Stimulated activated naive CD8-positive, alpha-beta T cell treated with anti-CD3 and anti-CD28 coated beads, Interleukin-15, amount 100 ng/mL, for 72 hours (primary cell): ENCODE measurements at regions not wholly inside any gene's neighbourhood (a gene's known extent, or its start where the extent isn't known, plus 50 kb on each side); places are given as distances from the start of the nearest gene placed in this dataset.

Source experiments
- ATAC-seq: fragments of 150-1000 bp; cut with Tn5 transposase; 2 replicates; pipeline ENCODE4 v1.10.0; 2021; ENCODE audit warnings: mild to moderate bottlenecking, moderate library complexity
- DNase-seq, 2 donors: peaks; one replicate each; pipeline ENCODE4 v3.0.0; 2021 to 2022
- H3K27ac Mint-ChIP-seq, 2 donors: one replicate each; pipeline ENCODE4 v1.8.0; 2022; ENCODE audit warnings: mild to moderate bottlenecking in 2 of 2, mixed read lengths in 2 of 2, moderate library complexity in 2 of 2
- H3K27me3 Mint-ChIP-seq: one replicate; pipeline ENCODE4 v1.8.0; 2022; ENCODE audit warnings: mixed read lengths
- H3K4me1 Mint-ChIP-seq: one replicate; pipeline ENCODE4 v1.8.0; 2022; ENCODE audit warnings: mild to moderate bottlenecking, mixed read lengths
- H3K4me3 Mint-ChIP-seq, 2 donors: one replicate each; pipeline ENCODE4 v1.8.0; 2022; ENCODE audit warnings: mild to moderate bottlenecking in 2 of 2, mixed read lengths in 2 of 2, moderate library complexity in 1 of 2
- H3K9me3 Mint-ChIP-seq, 2 donors: one replicate each; pipeline ENCODE4 v1.8.0; 2022; ENCODE audit warnings: mixed read lengths in 2 of 2

DNA sequence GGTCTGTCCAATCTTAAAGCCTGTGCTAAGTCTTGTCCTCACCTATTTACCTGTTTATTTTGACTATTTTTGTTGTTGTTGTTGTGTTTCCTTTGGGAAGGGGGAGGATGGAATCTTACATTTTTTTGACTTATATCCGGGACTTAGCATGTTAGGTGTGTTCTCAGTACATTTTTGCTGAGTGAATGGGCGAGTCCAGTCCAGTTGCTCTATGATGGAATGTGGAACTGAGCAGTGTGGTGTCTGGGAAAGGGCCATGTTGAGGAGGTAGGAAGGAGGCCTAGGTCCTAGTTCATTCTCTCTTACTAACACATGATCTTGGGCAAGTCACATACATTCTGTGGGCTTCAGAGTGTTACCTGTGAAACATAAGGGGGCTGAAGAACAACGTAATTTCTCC, 80.9 kb upstream of the SLC38A2 start:
- no peak overlapping the region for H3K27ac Mint-ChIP-seq
- peaks cover 83% of the 10 kb centered on the region for H3K4me1 Mint-ChIP-seq
- DNase-seq, result no peak

DNA sequence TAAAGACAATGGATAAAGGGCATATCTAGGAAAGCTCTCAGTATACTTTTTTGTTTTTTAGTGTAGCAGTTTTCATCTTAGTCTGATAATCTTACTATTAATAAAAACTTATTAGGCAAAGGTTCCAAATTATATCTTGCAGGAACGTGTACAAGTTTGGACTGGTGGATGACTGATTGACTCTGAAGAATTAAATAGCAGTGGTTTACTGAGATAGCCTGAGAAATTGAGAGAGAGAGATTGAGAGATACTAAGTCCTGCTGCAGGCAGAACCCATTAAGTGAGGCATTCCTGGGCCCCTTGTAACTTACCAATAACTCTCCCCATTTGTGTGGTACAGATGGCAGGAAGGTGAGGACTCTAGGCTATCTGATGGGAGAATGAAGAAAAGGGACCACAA, 80.2 kb upstream of the SLC38A2 start:
- H3K27me3 Mint-ChIP-seq, result no peaks in the 10 kb centered on the region
- peaks cover 77% of the 10 kb centered on the region for H3K4me1 Mint-ChIP-seq
- no peak overlapping the region for H3K4me3 Mint-ChIP-seq
- DNase-seq, result no peak
- H3K9me3 Mint-ChIP-seq, result peaks cover 4 to 6% of the 10 kb centered on the region in 2 donors
- ATAC-seq, result no peak
- H3K27ac Mint-ChIP-seq, result no peak overlapping the region

More for the DNA sequence above, 80.9 kb upstream of the SLC38A2 start:
- Mint-ChIP-seq H3K4me3 (no peak overlapping the region), H3K9me3 (peaks cover 0 to under 1% of the 10 kb centered on the region in 2 donors), H3K27me3 (no peaks in the 10 kb centered on the region)
- no peak for ATAC-seq

DNA sequence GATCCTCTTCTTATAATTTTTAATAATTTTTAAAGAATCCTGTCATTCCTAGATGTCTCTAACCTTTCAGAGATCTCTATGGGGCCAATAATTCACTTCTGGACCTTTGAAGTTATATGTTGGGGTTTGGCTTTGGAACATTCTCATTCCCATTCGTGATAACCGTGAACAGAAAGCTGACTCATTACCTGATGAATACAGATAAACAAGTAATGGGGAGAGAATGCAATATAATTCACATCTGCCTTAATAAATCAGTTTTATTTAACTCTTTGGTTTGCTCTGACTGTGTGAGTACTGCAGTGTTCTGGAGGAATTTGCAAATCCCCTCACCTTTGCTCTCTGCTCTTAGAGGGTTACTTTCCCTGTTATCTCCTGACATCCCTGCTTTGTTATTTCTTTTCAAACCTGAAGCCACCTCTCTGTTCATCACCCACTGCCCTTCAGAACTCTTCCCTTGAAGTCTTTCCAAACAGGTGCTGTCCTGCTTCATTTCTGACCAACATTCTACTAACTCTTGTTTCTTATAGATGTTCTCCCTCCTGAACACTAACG, 79.6 kb upstream of the SLC38A2 start:
- Mint-ChIP-seq H3K4me1 (peaks cover 71% of the 10 kb centered on the region), H3K4me3 (peak overlapping the region in 1 of 2 donors; percentile 16), H3K9me3 (peaks cover 4 to 6% of the 10 kb centered on the region in 2 donors), H3K27ac (peak overlapping the region in 1 of 2 donors; percentile 5), H3K27me3 (no peaks in the 10 kb centered on the region)
- ATAC-seq (no peak), DNase-seq (no peak)

DNA sequence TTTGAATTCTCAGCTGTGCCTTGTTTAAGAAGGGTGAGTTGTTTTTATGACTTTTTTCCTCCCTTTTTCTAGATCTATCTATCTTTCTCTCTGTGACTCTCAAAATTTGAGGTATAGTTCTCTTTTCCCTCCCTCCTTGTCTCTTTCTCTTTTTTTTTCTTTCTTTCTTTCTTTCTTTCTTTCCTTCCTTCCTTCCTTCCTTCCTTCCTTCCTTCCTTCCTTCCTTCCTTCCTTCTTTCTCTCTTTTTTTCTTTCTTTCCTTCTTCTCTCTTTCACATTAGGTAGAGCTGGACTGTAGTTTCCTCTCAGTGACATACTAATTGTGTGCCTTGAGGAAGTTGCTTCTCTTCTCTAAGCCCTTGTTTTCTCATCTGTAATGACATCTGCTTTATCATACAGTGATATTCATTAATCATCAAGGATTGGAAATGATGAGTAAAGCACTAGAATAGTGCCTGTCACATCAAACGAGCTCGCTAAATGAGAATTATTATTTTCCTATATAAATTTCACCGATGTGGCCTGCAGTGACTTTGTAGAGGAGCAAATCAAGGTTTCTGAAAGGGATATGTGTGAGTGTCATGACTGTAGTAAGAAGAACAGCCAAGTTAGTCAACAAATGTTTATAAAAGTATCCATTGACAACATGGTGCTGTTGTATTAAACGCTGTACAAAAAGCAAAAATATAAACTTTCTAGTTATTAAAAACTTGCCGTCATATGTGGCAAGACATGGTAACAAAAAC, 78.9 kb upstream of the SLC38A2 start:
- ATAC-seq, result peak; percentile 74
- peak overlapping the region; percentile 67 to 70 for H3K4me3 Mint-ChIP-seq

DNA sequence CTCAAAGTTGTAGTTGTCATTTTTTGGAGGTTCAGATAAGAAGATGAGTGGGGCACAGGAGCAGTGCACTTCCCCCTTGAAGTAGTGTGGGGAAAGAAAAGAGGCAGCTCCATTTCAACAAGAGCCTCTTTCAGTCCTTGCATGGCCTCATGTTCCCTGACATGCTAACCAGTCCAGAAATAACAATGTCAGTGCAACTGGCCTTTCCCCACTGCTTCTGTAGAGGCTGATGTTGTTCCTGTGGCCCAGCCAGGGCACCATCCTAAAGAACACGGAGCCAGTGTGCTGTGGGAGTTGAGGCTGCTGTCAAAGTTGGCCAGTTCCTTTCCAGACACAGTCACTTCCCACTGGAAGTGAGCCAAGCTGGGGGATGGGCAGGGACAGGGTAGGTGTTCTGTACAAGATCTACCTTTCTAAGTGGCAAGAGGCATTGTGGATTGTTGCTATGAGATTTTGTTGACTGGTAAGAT, 77.7 kb upstream of the SLC38A2 start:
- Mint-ChIP-seq H3K4me3 (peak overlapping the region; percentile 17 to 29), H3K27me3 (no peaks in the 10 kb centered on the region), H3K27ac (peak overlapping the region in 1 of 2 donors; percentile 36), H3K9me3 (peaks cover 4 to 6% of the 10 kb centered on the region in 2 donors), H3K4me1 (peaks cover 61% of the 10 kb centered on the region)
- ATAC-seq (no peak), DNase-seq (no peak)

More for the DNA sequence above, 78.9 kb upstream of the SLC38A2 start:
- Mint-ChIP-seq H3K27ac (peak overlapping the region; percentile 71 to 97), H3K9me3 (peaks cover 4 to 6% of the 10 kb centered on the region in 2 donors), H3K27me3 (no peaks in the 10 kb centered on the region), H3K4me1 (peaks cover 65% of the 10 kb centered on the region)
- no peak for DNase-seq

DNA sequence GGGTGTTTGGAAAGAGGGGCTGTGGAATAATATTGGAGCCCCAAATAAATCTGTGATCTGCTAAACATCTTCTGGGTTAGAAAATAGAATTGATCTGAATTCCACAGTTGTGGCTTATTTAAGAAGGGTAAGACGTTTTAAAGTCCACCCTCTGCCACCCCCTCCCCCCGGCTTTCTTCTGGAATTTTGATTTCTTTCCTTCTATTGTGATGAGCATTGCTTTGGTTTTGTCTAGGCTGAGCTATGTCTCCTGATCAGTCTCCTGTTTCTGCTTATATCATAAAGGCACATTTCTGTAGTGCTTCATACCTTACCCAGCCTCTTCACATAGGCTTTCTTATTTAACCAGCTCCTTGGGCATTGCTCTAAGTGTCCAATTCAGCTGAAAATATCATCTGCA, 77.3 kb upstream of the SLC38A2 start:
- peaks cover 4 to 6% of the 10 kb centered on the region in 2 donors for H3K9me3 Mint-ChIP-seq
- peak overlapping the region in 1 of 2 donors; percentile 3 for H3K27ac Mint-ChIP-seq
- H3K27me3 Mint-ChIP-seq, result no peaks in the 10 kb centered on the region
- H3K4me3 Mint-ChIP-seq, result peak overlapping the region; percentile 17 to 29
- DNase-seq (no peak), ATAC-seq (no peak)
- peaks cover 61% of the 10 kb centered on the region for H3K4me1 Mint-ChIP-seq

DNA sequence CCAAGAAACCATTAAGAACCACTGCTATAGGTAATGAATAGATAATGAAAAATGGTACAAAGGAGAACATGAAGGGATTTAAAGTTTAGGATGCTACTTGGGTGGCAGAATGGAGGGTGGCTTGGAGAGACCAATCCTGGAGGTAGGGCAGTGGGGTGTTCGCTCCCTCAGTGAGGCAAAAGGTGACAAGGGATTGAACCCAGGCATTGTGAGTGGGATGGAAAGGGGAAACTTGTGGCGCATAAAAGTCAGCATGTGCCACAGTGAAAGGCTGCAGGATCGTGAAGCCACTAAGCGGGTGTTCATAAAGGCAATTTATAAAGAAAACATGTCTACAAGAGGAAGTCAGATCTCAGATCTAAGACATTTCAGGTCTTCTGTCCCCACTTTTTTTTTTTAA, 76.7 kb upstream of the SLC38A2 start:
- Mint-ChIP-seq H3K27ac (peak overlapping the region; percentile 47 to 86), H3K9me3 (peaks cover 4 to 6% of the 10 kb centered on the region in 2 donors), H3K4me1 (peaks cover 59% of the 10 kb centered on the region), H3K27me3 (no peaks in the 10 kb centered on the region), H3K4me3 (peak overlapping the region; percentile 6 to 44)
- no peak for ATAC-seq
- DNase-seq, result no peak

DNA sequence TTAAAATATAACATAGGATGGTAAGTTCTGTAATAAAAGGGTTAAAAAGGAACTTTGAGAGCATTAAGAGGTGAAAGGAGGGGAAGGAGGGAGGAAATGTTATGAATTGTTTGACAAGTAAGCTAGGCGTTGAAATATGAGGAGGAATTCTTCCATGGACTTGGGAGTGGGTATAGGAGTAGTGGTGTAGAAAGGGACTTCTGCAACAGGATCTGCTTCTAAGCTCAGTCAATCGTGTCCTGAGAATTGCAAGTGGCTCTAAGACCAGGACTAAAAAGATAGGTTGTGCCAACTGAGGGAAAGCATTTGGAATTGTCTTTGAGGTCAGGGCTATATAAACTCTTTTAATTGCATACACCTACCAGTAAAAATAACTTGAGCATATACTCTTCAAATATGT, 74.1 kb upstream of the SLC38A2 start:
- DNase-seq (no peak), ATAC-seq (no peak)
- peaks cover 42% of the 10 kb centered on the region for H3K4me1 Mint-ChIP-seq
- H3K27ac Mint-ChIP-seq, result no peak overlapping the region
- no peak overlapping the region for H3K4me3 Mint-ChIP-seq
- no peaks in the 10 kb centered on the region for H3K27me3 Mint-ChIP-seq
- H3K9me3 Mint-ChIP-seq, result peaks cover 4 to 6% of the 10 kb centered on the region in 2 donors

DNA sequence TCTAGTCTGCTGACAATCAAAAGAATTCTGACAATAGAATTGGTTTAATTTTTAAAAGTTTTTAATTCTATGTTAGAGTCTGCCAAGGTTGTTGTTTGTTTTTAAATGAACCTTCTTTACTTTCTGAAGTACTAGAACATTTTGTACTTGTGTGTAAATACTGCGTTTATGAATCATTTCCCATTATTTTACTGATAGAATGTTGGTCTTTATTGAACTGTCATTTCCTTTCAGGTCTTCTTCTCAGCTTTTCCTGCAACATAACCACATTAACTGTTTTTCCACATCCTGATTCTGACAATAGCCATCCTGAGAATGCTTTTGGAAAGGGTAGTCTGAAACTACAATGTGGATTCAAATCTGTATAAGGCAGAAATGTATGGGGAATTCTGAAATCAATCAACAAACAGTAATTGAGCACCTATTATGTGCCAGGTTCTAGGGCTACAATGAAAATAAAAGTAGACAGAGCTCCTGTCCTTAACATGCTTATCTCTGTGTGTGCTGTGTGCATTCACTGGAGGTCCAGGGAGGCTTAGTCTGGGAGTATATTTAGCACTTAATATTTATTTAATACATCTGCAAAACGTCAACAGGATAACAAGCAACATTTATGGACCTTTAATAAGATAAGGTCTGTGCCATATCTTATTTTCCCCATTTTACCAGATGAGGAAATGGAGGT, 73.1 kb upstream of the SLC38A2 start:
- Mint-ChIP-seq H3K9me3 (peaks cover 4 to 6% of the 10 kb centered on the region in 2 donors), H3K27me3 (no peaks in the 10 kb centered on the region), H3K4me1 (peaks cover 32% of the 10 kb centered on the region), H3K4me3 (peak overlapping the region in 1 of 2 donors; percentile 3), H3K27ac (no peak overlapping the region)
- DNase-seq (no peak), ATAC-seq (no peak)

DNA sequence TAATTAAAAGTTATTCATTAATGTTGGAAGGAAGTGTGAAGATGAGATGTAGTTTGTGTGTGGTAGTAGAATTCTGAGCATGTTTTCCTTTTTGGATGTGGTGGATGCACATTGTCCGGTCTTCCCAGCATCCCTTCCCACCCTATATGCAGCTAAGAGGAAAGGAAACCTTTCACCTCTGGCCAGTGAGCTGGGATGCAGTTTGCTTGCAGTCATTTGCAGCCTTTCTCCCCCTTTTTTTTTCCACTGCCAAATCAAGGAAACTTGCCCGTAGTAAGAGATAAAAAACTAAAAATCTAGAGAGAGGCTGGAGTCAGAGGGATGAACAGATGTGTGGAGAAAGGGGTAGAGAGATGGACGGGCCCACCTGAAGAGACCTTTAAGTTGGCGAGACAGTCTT, 72.5 kb upstream of the SLC38A2 start:
- peaks cover 4 to 6% of the 10 kb centered on the region in 2 donors for H3K9me3 Mint-ChIP-seq
- H3K4me1 Mint-ChIP-seq, result peaks cover 26% of the 10 kb centered on the region
- H3K27me3 Mint-ChIP-seq, result no peaks in the 10 kb centered on the region
- ATAC-seq (no peak), DNase-seq (no peak)
- no peak overlapping the region for H3K27ac Mint-ChIP-seq
- H3K4me3 Mint-ChIP-seq, result no peak overlapping the region

DNA sequence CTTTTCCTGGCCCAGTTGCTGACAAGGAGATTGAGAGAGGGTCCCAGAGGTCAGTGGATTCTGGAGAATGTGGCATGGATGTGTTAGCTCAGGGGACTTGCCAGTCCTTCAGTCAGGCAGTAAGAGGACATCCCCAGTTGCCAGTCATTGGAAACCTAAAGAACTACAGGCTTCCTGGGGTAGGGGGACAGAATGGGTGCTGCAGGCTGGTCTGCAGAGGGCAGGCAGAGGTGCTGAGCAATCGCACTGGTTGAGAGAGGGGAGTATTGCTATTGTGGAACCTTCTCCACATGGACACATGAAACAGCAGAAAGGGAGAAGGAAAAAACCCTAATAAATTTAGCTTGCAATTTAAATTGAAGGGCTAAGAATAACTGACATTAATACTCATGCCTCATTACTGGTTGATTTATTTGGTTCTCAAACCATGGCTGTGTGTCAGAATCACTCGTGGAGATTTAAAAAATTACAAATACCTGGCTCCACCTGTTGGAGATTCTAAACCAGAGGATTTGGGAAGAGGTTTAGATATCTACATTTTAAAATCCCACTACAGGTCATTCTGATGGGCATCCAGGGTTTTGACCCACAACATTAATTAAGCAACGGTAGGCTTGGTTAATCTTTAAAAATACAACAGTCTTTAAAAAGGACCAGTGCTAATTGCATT, 71.2 kb upstream of the SLC38A2 start:
- peaks cover 4 to 6% of the 10 kb centered on the region in 2 donors for H3K9me3 Mint-ChIP-seq
- no peaks in the 10 kb centered on the region for H3K27me3 Mint-ChIP-seq
- no peak for ATAC-seq
- H3K27ac Mint-ChIP-seq, result no peak overlapping the region
- peaks cover 15% of the 10 kb centered on the region for H3K4me1 Mint-ChIP-seq
- DNase-seq, result no peak
- H3K4me3 Mint-ChIP-seq, result no peak overlapping the region

DNA sequence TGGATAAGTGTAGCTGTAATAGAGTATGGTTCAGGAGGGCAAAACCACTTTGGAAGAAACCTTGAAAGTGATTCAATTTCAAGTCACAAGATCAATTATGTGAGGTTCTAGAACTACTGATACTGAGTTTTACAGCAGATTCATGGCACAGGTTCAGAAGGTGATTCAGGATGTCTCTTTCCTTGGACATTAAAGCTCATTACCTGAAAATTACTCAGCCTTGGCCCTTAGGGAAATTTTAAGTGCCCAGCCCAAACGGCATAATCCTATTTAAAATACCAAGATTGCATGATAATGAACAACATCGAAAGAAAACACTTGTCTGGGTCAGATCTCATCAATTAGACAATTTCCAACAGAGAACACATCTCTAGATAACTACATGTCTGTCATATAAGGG, 70.2 kb upstream of the SLC38A2 start:
- no peaks in the 10 kb centered on the region for H3K27me3 Mint-ChIP-seq
- H3K4me3 Mint-ChIP-seq, result no peak overlapping the region
- DNase-seq (no peak), ATAC-seq (no peak)
- H3K27ac Mint-ChIP-seq, result no peak overlapping the region
- no peaks in the 10 kb centered on the region for H3K9me3 Mint-ChIP-seq
- H3K4me1 Mint-ChIP-seq, result peaks cover 15% of the 10 kb centered on the region

DNA sequence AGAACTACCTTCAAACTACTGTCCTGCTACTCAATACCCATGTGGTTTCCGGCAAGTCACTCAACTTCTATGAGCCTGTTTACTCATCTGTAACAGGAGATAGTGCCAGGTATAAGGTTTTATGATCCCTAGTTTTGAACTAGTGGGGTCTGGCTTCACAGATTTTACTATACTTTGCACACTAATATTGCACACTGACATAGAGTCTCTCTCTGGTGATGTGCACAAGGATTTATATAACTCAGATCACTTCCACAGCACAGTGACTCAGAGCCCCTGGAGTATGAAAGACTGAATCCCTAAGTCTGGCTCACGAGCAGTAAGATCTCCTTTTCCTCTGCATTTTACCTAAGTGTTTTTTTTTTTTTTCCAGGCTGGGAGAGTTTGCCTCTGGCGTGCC, 69.7 kb upstream of the SLC38A2 start:
- H3K4me1 Mint-ChIP-seq, result peaks cover 15% of the 10 kb centered on the region
- no peak for DNase-seq
- H3K27me3 Mint-ChIP-seq, result no peaks in the 10 kb centered on the region
- H3K4me3 Mint-ChIP-seq, result no peak overlapping the region
- peak overlapping the region in 1 of 2 donors; percentile 10 for H3K27ac Mint-ChIP-seq
- H3K9me3 Mint-ChIP-seq, result no peaks in the 10 kb centered on the region
- no peak for ATAC-seq

DNA sequence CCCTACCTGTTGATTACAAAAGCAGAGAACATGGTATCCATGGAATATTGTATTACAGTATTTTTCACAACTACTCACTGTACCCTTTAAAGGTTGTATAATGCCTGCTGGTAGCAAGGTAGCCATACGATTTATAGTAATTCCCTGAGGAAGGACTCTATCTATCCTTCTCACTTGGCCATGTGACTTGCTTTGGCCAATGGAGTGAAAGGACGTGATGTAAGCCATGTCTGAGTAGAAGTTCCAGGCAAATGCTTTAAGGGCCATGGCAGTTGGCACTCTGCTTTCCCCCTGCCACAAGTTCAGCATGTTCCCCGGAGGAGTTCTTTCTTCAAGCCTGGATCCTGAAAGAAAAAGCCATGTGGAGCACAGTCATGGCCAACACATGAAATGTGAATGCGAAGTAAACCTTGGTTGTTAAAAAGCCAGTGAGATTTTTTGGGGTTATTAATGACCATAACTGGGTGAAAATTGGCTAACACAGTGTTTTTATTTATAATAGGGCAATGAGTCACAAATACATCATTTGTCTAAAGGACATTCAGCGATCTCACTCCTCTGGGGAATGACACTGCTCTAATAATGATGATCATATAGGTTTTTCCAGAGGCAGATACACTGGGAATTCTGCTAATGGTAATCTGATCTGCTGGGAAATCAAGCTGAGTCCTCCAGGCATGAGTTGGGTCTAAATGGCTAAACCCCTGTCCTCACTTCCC, 67.4 kb upstream of the SLC38A2 start:
- DNase-seq (no peak), ATAC-seq (no peak)
- Mint-ChIP-seq H3K4me1 (peaks cover 11% of the 10 kb centered on the region), H3K9me3 (no peaks in the 10 kb centered on the region), H3K27me3 (no peaks in the 10 kb centered on the region), H3K4me3 (no peak overlapping the region), H3K27ac (no peak overlapping the region)

DNA sequence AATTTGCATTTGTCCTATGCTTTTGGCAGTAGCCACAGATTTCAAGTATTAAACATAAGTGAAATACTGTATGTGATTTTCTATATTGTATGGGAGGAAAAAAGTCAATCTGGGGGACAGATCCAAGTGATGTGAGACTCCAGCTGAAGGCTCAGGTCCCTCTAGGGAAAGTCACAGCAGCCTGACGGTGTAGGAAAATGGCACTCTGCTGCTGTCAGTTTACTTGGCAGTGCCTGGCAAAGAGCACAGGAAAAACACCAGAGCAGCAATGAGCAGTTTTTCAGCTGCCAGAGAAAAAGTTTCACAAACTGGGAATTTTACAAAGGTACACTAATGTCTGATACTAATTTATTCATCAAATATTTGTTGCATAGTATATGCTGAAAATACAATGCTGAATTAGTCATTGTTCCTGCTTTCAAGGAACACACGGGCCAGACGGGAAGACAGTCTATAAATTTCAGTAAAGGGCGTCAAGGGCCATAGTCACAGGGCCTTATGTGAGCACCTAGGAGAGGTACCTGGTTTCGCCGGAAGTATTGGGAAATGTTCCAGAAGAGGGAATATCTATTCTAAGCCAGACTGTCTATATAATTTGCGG, 66.2 kb upstream of the SLC38A2 start:
- no peaks in the 10 kb centered on the region for H3K9me3 Mint-ChIP-seq
- no peak overlapping the region for H3K4me3 Mint-ChIP-seq
- ATAC-seq (no peak), DNase-seq (no peak)
- H3K27ac Mint-ChIP-seq, result no peak overlapping the region
- peaks cover 10% of the 10 kb centered on the region for H3K4me1 Mint-ChIP-seq
- no peaks in the 10 kb centered on the region for H3K27me3 Mint-ChIP-seq
